ENCODE measurements at regions not wholly inside any gene's neighbourhood (a gene's known extent, or its start where the extent isn't known, plus 50 kb on each side); places are given as distances from the start of the nearest gene placed in this dataset.
"Not testable (repeated sequence)": the region's sequence is repeated elsewhere in the genome, so short reads cannot be mapped to it uniquely, and the experiment has no call there.

GRCh38 chr4:128646893-128647292, 162.6 kb upstream of the JADE1 start:
- DNase-seq = not testable (repeated sequence)

- not testable (repeated sequence) for DNase-seq
Measured at GRCh38 chr4:128644693-128645654, 164.5 kb upstream of the JADE1 start.

GRCh38 chr4:128644107-128644506, 165.4 kb upstream of the JADE1 start:
- not testable (repeated sequence) for DNase-seq

GRCh38 chr4:128641566-128641965, 167.9 kb upstream of the JADE1 start:
- DNase-seq = not testable (repeated sequence)

DNA sequence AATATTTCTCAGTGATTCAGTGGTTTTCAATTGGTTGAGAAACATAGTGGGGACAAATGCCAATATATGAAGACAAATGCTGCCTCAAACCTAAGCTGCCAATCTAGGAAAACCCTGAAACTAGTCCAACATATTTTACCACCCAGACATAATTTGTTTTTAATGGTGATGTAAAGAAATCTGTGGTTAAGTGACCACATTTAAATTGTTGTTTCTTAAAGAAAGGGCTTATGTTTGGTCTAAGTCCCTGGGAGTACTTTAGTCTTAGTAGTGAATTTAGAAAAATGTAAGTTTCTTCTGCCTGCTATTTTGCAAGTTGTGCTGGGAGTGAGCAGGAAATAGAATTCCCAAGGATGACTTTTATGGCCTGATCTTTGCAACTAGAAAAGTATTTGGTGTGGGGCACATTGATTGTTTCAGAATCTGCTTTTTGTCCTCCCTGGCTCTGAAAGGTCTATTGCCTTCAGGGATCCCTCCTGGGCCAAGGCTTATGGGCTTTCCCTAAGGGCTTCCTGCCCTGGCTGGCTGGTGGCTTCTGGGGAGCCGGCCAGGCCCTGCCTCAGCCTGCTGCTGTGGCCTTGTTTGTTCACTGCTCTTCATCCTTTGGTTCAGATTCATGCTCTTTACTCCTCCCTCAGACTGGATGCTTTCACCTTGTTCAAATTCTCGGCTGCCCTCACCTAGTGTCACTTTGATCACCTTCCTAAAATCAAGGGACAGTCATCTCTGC, 169.8 kb upstream of the JADE1 start:
- DNase-seq = no peak

DNA sequence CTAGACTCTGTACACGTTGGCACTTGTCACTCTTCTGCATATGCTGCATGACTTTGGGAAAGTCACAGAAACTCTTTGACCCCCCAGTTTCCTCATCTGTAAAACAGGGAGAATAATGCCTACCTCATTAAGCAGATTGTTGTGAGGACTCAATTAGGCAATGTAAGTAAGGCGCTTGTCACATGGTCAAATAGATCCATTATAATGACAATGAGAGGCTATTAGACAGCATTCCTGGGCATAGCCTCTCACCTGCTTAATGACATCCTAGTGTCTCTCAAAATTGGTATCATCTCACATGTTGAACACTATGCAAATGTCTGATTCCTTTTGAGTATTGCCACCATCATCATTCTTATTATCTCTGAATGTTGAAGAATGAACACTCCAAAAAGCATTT, 172.6 kb upstream of the JADE1 start:
- DNase-seq = no peak

DNA sequence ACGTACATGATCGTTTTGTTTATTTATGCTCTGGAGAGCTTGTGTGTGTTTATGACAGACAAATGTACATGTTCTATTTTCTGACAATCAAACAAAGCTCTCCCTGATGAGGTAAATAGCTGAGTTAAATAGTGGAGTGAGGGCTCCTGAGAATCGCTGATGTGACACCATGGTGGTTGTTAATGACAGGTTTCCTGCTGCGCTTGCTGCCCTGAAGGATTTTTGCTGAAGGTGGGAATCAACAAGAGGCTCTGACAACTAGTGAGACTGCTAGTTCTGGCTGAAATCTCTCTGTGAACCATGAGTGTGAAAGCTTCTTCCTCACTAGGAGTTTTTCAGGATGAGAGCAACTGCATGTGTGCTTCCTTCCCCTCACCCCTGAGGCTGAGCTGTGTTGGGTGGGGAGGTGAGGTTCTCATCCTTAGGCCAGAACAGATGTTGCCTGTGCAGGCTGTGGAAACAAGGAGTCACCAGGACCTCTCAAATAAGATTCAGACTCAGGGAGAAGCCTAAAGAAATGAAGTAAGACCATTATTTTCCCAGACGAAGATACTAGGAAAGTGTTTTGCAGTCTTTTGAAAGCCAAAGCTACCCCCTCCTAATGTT, 173.4 kb upstream of the JADE1 start:
- peak; percentile 18 for DNase-seq

- DNase-seq = no peak
Measured at GRCh38 chr4:128635141-128635954, 174.2 kb upstream of the JADE1 start.

- DNase-seq = no peak
Measured at GRCh38 chr4:128633067-128633466, 176.4 kb upstream of the JADE1 start.

DNA sequence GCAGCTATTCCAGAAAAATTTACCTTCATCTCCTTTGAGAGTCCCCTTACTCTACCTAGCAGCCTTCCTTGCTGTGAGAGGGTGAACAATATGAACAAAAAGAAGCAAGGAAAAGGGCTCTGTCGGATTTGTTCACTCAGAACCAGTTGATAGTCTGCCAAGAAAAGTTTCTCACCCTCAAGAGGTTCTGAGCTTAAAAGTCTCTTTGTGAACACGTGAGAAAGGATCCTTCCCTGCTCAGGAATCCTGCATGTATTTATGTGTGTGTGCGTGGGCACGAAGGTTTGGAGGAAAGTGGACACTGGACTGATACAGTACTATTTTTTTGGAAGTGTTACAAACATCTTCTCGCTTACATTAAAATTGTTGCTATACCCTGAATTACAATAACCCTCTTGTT, 178.6 kb upstream of the JADE1 start:
- no peak for DNase-seq

DNA sequence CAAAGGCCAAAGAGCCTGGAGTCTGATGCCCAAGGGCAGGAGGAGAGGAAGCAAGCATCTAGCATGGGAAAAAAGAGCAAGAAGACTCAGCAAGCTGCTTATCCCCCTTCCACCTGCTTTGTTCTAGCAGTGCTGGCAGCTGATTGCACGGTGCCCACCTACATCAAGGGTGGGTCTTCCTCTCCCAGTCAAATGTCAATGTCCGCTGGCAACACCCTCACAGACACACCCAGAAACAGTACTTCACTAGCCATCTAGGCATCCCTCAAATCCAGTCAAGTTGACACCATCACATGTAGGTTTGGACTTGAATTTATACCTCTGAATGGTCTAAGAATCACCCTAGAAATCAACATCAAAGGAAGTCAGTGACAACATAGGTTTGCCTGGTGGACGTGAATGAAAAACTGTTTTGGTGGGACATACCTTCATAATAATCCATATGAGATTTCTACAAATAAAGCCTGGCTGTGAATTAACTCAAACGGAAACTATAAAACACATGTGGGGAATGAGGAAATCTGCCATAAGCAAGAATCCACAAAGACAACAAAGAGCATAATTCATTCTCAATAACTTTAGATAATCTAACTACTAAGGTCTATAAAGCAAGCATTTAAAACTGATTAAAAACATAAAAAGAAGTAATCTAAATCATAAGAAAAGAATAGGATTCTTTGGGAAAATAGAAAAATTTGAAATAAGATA, 185.8 kb upstream of the JADE1 start:
- DNase-seq = no peak

DNA sequence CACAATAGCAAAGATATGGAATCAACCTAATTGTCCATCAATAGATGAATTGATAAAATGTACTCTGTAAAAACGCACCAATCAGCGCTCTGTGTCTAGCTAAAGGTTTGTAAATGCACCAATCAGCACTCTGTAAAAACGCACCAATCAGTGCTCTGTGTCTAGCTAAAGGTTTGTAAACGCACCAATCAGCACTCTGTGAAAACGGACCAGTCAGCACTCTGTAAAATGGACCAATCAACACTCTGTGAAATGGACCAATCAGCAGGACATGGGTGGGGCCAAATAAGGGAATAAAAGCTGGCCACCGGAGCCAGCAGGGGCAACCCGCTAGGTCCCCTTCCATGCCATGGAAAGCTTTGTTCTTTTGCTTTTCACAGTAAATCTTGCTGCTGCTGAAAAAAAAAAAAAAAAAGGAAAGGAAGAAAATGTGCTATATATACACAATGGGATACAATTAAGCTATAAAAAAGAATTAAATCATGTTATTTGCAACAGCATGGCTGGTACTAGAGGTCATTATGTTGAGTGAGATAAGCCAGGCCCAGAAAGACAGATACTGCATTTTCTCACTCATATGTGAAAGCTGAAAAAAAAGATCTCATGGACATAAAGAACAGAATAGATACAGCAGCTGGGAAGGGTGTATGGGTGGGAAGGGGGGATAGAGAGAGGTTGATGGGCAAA, 189.1 kb upstream of the JADE1 start:
- not testable (repeated sequence) for DNase-seq

GRCh38 chr4:128615197-128615596, 194.3 kb upstream of the JADE1 start:
- no peak for DNase-seq

DNA sequence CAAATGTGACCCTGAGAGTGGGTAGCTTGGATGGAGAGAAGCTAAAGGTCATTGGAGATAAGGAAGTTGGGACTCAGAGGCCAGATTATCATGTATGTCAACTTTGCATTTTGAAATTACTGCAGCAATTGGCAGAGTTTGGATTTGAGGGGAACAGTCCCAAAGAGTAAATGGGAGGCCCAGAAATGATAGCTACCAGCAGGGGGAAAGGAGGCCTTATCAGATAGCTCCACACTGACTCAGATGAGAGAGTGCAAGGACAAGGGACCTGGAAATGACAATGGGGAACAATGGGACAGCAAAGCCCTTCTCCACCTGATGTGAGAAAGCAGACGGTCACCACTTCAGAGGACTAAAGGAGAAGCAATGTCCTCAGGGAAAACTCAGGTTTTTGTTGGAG, 201.5 kb upstream of the JADE1 start:
- no peak for DNase-seq

GRCh38 chr4:128606173-128606572, 203.3 kb upstream of the JADE1 start:
- DNase-seq = no peak

DNA sequence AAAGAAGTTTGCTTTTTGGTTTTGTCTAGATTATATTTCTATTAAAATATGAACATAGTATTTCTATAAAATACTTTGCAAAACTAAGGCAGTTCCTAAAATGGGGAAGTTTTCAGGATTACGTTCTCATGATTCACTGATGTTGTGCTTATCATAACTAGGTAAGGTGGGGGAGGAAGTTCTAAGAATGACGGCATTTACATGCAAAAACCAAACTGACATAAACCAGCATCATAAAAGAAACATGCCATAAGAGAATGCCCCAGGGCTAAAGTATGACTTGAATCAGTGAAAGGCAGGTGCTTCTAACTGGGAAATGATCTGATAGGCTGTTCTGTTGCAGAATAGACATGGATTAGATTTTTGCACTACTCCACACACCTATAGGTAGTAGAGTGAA, 204.7 kb upstream of the JADE1 start:
- DNase-seq = no peak

DNA sequence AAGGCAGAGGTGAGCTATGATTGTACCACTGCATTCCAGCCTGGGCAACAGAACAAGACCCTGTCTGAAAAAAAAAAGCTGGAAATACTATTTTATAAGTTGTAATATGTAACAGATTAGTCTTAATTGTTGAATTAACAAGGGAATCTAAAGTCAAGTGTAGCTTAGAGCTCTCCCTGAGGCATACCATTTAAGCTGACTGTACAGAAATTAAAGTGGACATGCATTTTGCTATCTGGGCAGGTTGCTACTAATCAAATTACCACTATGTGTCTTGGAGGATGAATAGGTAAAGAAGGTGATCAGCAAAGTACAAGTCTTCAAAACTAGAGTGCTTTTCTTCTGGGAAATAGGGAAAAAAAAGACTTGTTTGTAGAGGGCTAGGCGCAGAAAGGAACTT, 205.3 kb upstream of the JADE1 start:
- DNase-seq = no peak

DNA sequence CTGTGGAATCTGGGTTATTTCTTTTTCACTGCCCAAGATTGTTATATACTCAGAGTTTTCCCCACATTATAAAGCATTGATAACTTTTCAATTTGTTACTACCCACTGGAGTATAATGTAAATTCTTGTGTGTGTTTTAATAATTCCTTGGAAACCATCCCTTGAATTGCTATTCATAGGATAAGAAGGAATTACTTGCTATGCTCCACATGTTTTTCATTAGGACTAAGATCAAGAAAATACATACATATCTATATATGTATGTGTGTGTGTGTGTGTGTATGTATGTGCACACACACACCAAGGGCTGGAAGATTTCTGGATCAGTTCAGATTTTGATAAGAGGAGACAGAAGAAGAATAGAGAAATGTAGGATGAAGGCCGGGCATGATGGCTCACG, 206.4 kb upstream of the JADE1 start:
- DNase-seq = no peak

GRCh38 chr4:128601991-128602695, 207.4 kb upstream of the JADE1 start:
- DNase-seq = no peak

GRCh38 chr4:128600996-128601871, 208.3 kb upstream of the JADE1 start:
- no peak for DNase-seq
